H1 (cell line): ENCODE measurements at regions not wholly inside any gene's neighbourhood (a gene's known extent, or its start where the extent isn't known, plus 50 kb on each side); places are given as distances from the start of the nearest gene placed in this dataset.

Source experiments
- CTCF ChIA-PET: fragments of 300-600 bp; sonication (Branson Sonifier 250); formaldehyde crosslinking; loops from one replicate; lab custom pipeline; 2021; ENCODE audit not compliant: partially characterized antibody; lab: Charles Lee
- POLR2A ChIA-PET: fragments of 300-600 bp; sonication (Branson Sonifier 250); formaldehyde crosslinking; loops from one replicate; lab custom pipeline; 2021; ENCODE audit warnings: inconsistent platforms; ENCODE audit not compliant: partially characterized antibody; lab: Charles Lee
- DNase-seq, 2 experiments: peaks; one replicate each; pipeline versions ENCODE4 v3.0.0 to v3.0.0-alpha.2; 2010 to 2022; ENCODE audit warnings: low spot score in 2 of 2, low read depth in 1 of 2, mixed read lengths in 1 of 2
- FAIRE-seq: peaks from 2 replicates; lab custom pipeline; 2011; peaks lifted over from hg19 to GRCh38; lab: Jason Lieb, UNC
- H2AFZ ChIP-seq: 2 replicates; pipeline ENCODE4 v1.8.1; 2012; ENCODE audit warnings: low read length, inconsistent platforms
- H2AK5ac ChIP-seq: 2 replicates; pipeline ENCODE4 v1.6.1; 2013; ENCODE audit warnings: low read depth, low read length
- H2BK120ac ChIP-seq: replicated peaks from 2 replicates; pipeline ENCODE3; 2013; ENCODE audit warnings: low read depth, low read length, inconsistent platforms
- H2BK12ac ChIP-seq: 2 replicates; pipeline ENCODE4 v1.6.1; 2013; ENCODE audit warnings: low read depth, low read length
- H2BK15ac ChIP-seq: 2 replicates; pipeline ENCODE4 v1.6.1; 2013; ENCODE audit warnings: low read length
- H2BK20ac ChIP-seq: 2 replicates; pipeline ENCODE4 v1.6.1; 2013; ENCODE audit warnings: low read length
- H2BK5ac ChIP-seq: 2 replicates; pipeline ENCODE4 v1.6.1; 2013; ENCODE audit warnings: low read depth, low read length
- H3K14ac ChIP-seq: 2 replicates; pipeline ENCODE4 v1.6.1; 2013; ENCODE audit warnings: inconsistent platforms; ENCODE audit not compliant: insufficient read length
- H3K18ac ChIP-seq: 2 replicates; pipeline ENCODE4 v1.6.1; 2013; ENCODE audit warnings: low read length; ENCODE audit errors: extremely low read depth
- H3K23ac ChIP-seq: 2 replicates; pipeline ENCODE4 v1.6.1; 2013; ENCODE audit warnings: inconsistent platforms; ENCODE audit not compliant: insufficient read length
- H3K23me2 ChIP-seq: 2 replicates; pipeline ENCODE4 v1.6.1; 2013; ENCODE audit warnings: low read depth, low read length
- H3K27ac ChIP-seq: 2 replicates; pipeline ENCODE4 v1.6.1; 2011; ENCODE audit warnings: low read depth, low read length, inconsistent platforms
- H3K27me3 ChIP-seq, 4 experiments: replicated peaks in 1 of 4; 1 replicate in 1 of 4; 2 replicates in 3 of 4; pipeline versions ENCODE4 v1.6.1 to v1.8.1; 2011 to 2013; ENCODE audit warnings: low read length in 3 of 4, mild to moderate bottlenecking in 3 of 4, inconsistent platforms in 2 of 4, mixed read lengths in 2 of 4, moderate library complexity in 1 of 4; ENCODE audit not compliant: control insufficient read depth in 3 of 4, insufficient read depth in 3 of 4; ENCODE audit errors: extremely low read depth in 1 of 4
- H3K36me3 ChIP-seq, 4 experiments: 2 replicates each; pipeline versions ENCODE4 v1.6.1 to v1.8.1; 2011 to 2013; ENCODE audit warnings: mild to moderate bottlenecking in 4 of 4, low read length in 3 of 4, moderate library complexity in 2 of 4, control low read depth in 1 of 4, inconsistent platforms in 1 of 4; ENCODE audit not compliant: insufficient read depth in 4 of 4, control insufficient read depth in 2 of 4
- H3K4ac ChIP-seq: replicated peaks from 2 replicates; pipeline ENCODE3; 2013; ENCODE audit warnings: low read length, low read depth, mixed read lengths, inconsistent platforms; ENCODE audit not compliant: insufficient read length
- H3K4me1 ChIP-seq, 4 experiments: replicated peaks in 1 of 4; 1 replicate in 1 of 4; 2 replicates in 3 of 4; pipeline versions ENCODE4 v1.6.1 to v1.8.1; 2011 to 2013; ENCODE audit warnings: low read length in 3 of 4, inconsistent platforms in 2 of 4, mixed read lengths in 1 of 4; ENCODE audit not compliant: insufficient read depth in 4 of 4, control insufficient read depth in 3 of 4
- H3K4me2 ChIP-seq, 2 experiments: 2 replicates each; pipeline versions ENCODE4 v1.6.1 to v1.8.1; 2011 to 2013; ENCODE audit warnings: low read depth in 2 of 2, low read length in 2 of 2, control low read depth in 1 of 2, inconsistent platforms in 1 of 2, mild to moderate bottlenecking in 1 of 2; ENCODE audit not compliant: insufficient read depth in 1 of 2
- H3K4me3 ChIP-seq, 4 experiments: fragments of 200-600, 300-600 bp in 1 of 4; sonication (generic), shearing (Covaris generic), sonication (Bioruptor Twin) in 1 of 4; 2 replicates each; pipeline versions ENCODE4 v1.5.1 to v1.8.1; 2011 to 2016; ENCODE audit warnings: low read length in 4 of 4, low read depth in 3 of 4, control low read depth in 2 of 4, inconsistent platforms in 2 of 4, mild to moderate bottlenecking in 2 of 4, mixed read lengths in 1 of 4, moderate library complexity in 1 of 4; ENCODE audit not compliant: insufficient read depth in 2 of 4; ENCODE audit errors: extremely low read depth in 1 of 4
- H3K56ac ChIP-seq: replicated peaks from 2 replicates; pipeline ENCODE3; 2013; ENCODE audit warnings: low read depth, mild to moderate bottlenecking, mixed read lengths, low read length, inconsistent platforms; ENCODE audit not compliant: insufficient read length
- H3K79me1 ChIP-seq: 2 replicates; pipeline ENCODE4 v1.6.1; 2013; ENCODE audit warnings: low read depth, low read length, control low read depth
- H3K79me2 ChIP-seq, 2 experiments: 2 replicates each; pipeline versions ENCODE4 v1.6.1 to v1.8.1; 2012 to 2013; ENCODE audit warnings: low read length in 2 of 2, mild to moderate bottlenecking in 2 of 2, inconsistent platforms in 1 of 2; ENCODE audit not compliant: insufficient read depth in 2 of 2, control insufficient read depth in 1 of 2
- H3K9ac ChIP-seq, 4 experiments: replicated peaks in 1 of 4; 1 replicate in 1 of 4; 2 replicates in 3 of 4; pipeline versions ENCODE4 v1.6.1 to v1.8.1; 2011 to 2013; ENCODE audit warnings: low read depth in 3 of 4, low read length in 3 of 4, control low read depth in 2 of 4, mild to moderate bottlenecking in 2 of 4, moderate library complexity in 2 of 4, inconsistent platforms in 1 of 4; ENCODE audit errors: extremely low read depth in 1 of 4
- H3K9me3 ChIP-seq, 2 experiments: 2 replicates each; pipeline versions ENCODE4 v1.6.1 to v1.8.1; 2012 to 2013; ENCODE audit warnings: mild to moderate bottlenecking in 2 of 2, moderate library complexity in 2 of 2, control low read depth in 1 of 2, inconsistent platforms in 1 of 2, low read depth in 1 of 2, low read length in 1 of 2, mixed read lengths in 1 of 2; ENCODE audit not compliant: insufficient read depth in 2 of 2
- H4K20me1 ChIP-seq, 2 experiments: replicated peaks in 1 of 2; 2 replicates each; pipeline versions ENCODE3 to v1.8.1; 2011 to 2013; ENCODE audit warnings: inconsistent platforms in 2 of 2, low read length in 2 of 2, mild to moderate bottlenecking in 1 of 2; ENCODE audit not compliant: insufficient read depth in 2 of 2, control insufficient read depth in 1 of 2
- H4K5ac ChIP-seq: 2 replicates; pipeline ENCODE4 v1.6.1; 2013; ENCODE audit warnings: low read length, low read depth, mixed read lengths, inconsistent platforms; ENCODE audit not compliant: insufficient read length
- H4K8ac ChIP-seq: 2 replicates; pipeline ENCODE4 v1.8.0; 2013; ENCODE audit warnings: mild to moderate bottlenecking, moderate library complexity, low read length, inconsistent platforms; ENCODE audit not compliant: insufficient read depth; ENCODE audit errors: extremely low read depth
- H4K91ac ChIP-seq: replicated peaks from 2 replicates; pipeline ENCODE3; 2013; ENCODE audit warnings: low read length, mixed read lengths, inconsistent platforms; ENCODE audit not compliant: insufficient read length
- CEBPB ChIP-seq: IDR thresholded peaks from 2 replicates; pipeline ENCODE4 v1.6.1; 2012; ENCODE audit warnings: low read depth, low read length
- EP300 ChIP-seq, 2 experiments: IDR thresholded peaks; 1 replicate in 1 of 2; 2 replicates in 1 of 2; pipeline ENCODE4 v1.6.1; 2011 to 2012; ENCODE audit warnings: low read depth in 2 of 2, low read length in 2 of 2, mild to moderate bottlenecking in 2 of 2, borderline replicate concordance in 1 of 2, inconsistent platforms in 1 of 2, moderate library complexity in 1 of 2
- TCF12 ChIP-seq: IDR thresholded peaks from 2 replicates; pipeline ENCODE4 v1.6.1; 2011; ENCODE audit warnings: low read depth, mild to moderate bottlenecking, low read length
- WGBS, 2 experiments: shearing (Covaris generic) in 1 of 2; methylation state at CpG; one replicate each; pipeline versions ENCODE4 v1.1.6 to v1.1.7; 2013 to 2015; ENCODE audit warnings: low lambda C conversion rate in 2 of 2, mixed read lengths in 2 of 2, inconsistent platforms in 1 of 2, low coverage in 1 of 2, missing lambda C conversion rate in 1 of 2; ENCODE audit not compliant: insufficient replicate concordance in 2 of 2, insufficient coverage in 1 of 2, insufficient read length in 1 of 2; ENCODE audit errors: extremely low coverage in 1 of 2, missing lambda C conversion rate in 1 of 2; 5-methylcytosine and 5-hydroxymethylcytosine counted together

DNA sequence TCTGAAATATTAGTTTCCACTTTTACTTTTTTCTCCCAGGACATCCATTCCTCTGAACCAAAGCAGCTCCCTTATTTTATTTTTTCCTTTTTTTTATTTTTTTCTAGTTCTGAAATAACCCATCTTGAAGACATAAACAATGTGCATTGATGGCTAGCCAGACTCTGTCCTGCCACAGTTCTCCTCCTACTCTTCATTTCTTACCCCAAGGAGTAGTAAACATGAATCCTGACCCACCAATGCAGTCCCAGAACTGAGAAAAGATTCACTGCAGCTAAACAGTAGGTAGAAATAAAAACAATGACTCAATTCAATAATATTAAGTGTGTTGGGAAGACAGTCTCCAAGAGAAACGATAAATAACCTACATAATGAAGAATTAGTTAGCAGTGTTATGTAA, 65.7 kb upstream of the NOVA1 start:
- FAIRE-seq (no peak), DNase-seq (no peak)
- no peak overlapping the region for H3K14ac ChIP-seq
- no peak overlapping the region for H3K56ac ChIP-seq
- H4K20me1 ChIP-seq, result no peaks in the 10 kb centered on the region
- TF ChIP-seq EP300 (IDR thresholded peaks at IDR 0.05; ENCODE audit: borderline replicate concordance in 1 of 2, low read depth in 2 of 2, low read length in 2 of 2), result no peak
- no peak for TF ChIP-seq TCF12
- TF ChIP-seq CEBPB, result no peak
- no peak overlapping the region for H2AK5ac ChIP-seq
- H3K4me3 ChIP-seq, result no peak overlapping the region
- no peak overlapping the region for H3K4me2 ChIP-seq
- H3K4me1 ChIP-seq, result no peaks in the 10 kb centered on the region
- H4K8ac ChIP-seq, result no peak overlapping the region
- H2BK20ac ChIP-seq, result no peak overlapping the region
- H4K91ac ChIP-seq, result no peak overlapping the region
- no peak overlapping the region for H2BK12ac ChIP-seq
- H3K27ac ChIP-seq, result no peak overlapping the region
- WGBS, 2 experiments, result 85% methylated on average over 1 of the region's 1 CpG; no CpG with 5 or more reads in 1 of the 2 experiments
- no peaks in the 10 kb centered on the region for H3K27me3 ChIP-seq
- no peak overlapping the region for H2BK5ac ChIP-seq
- H3K9ac ChIP-seq, result no peak overlapping the region
- H3K23me2 ChIP-seq, result no peaks in the 10 kb centered on the region
- peaks cover 3 to 5% of the 10 kb centered on the region in 2 experiments; a peak in 2 of 4 replicates for H3K9me3 ChIP-seq
- no peaks in the 10 kb centered on the region for H3K79me2 ChIP-seq
- no peak overlapping the region for H2AFZ ChIP-seq
- POLR2A ChIA-PET, result no interaction called here
- no peak overlapping the region for H4K5ac ChIP-seq
- no peak overlapping the region for H3K23ac ChIP-seq
- no peak overlapping the region for H3K18ac ChIP-seq
- no peak overlapping the region for H3K4ac ChIP-seq
- H2BK120ac ChIP-seq, result no peak overlapping the region
- no peaks in the 10 kb centered on the region for H3K36me3 ChIP-seq
- H2BK15ac ChIP-seq, result no peak overlapping the region
- CTCF ChIA-PET, result interaction anchor here (0.6 to 1.0 kb wide), 2 partner anchors 300 to 1947 kb away, joined by 3 read pairs; no protein-coding TSS in a partner anchor
- H3K79me1 ChIP-seq, result no peaks in the 10 kb centered on the region
